ENCODE measurements at regions not wholly inside any gene's neighbourhood (a gene's known extent, or its start where the extent isn't known, plus 50 kb on each side); places are given as distances from the start of the nearest gene placed in this dataset.

GRCh38 chr5:118441956-118442355 lies 546.4 kb downstream of the DTWD2 start:
- no peaks in the 10 kb centered on the region for H3K4me1 ChIP-seq (ENCODE audit: control insufficient read depth in 1 of 2, low read depth in 2 of 2)
- H3K36me3 ChIP-seq = no peaks in the 10 kb centered on the region
- H3K27ac ChIP-seq = no peak overlapping the region
- no peak for DNase-seq (ENCODE audit: low spot score)
- no peak for ATAC-seq (ENCODE audit: insufficient number of reproducible peaks, low FRiP score, low read depth)
- no peak overlapping the region for H3K4me3 ChIP-seq
- no peaks in the 10 kb centered on the region for H3K27me3 ChIP-seq (replicated peaks; ENCODE audit: insufficient read depth)
- no peak for TF ChIP-seq CTCF (IDR thresholded peaks at IDR 0.05)
- H3K9me3 ChIP-seq = no peaks in the 10 kb centered on the region

- H3K36me3 ChIP-seq = no peaks in the 10 kb centered on the region
- TF ChIP-seq CTCF (IDR thresholded peaks at IDR 0.05) = no peak
- no peak overlapping the region for H3K27ac ChIP-seq
- H3K27me3 ChIP-seq (replicated peaks; ENCODE audit: insufficient read depth) = no peaks in the 10 kb centered on the region
- no peaks in the 10 kb centered on the region for H3K4me1 ChIP-seq (ENCODE audit: control insufficient read depth in 1 of 2, low read depth in 2 of 2)
- H3K4me3 ChIP-seq = no peak overlapping the region
- no peak for DNase-seq (ENCODE audit: low spot score)
- no peaks in the 10 kb centered on the region for H3K9me3 ChIP-seq
- no peak for ATAC-seq (ENCODE audit: insufficient number of reproducible peaks, low FRiP score, low read depth)
These were observed 547.3 kb downstream of the DTWD2 start for GRCh38 chr5:118441034-118441433.

GRCh38 chr5:118440496-118440895 lies 547.9 kb downstream of the DTWD2 start:
- Histone ChIP-seq H3K4me1 (ENCODE audit: control insufficient read depth in 1 of 2, low read depth in 2 of 2) (no peaks in the 10 kb centered on the region), H3K27ac (no peak overlapping the region), H3K27me3 (replicated peaks; ENCODE audit: insufficient read depth) (no peaks in the 10 kb centered on the region), H3K36me3 (no peaks in the 10 kb centered on the region), H3K9me3 (no peaks in the 10 kb centered on the region), H3K4me3 (no peak overlapping the region)
- no peak for TF ChIP-seq CTCF (IDR thresholded peaks at IDR 0.05)
- ATAC-seq (ENCODE audit: insufficient number of reproducible peaks, low FRiP score, low read depth) = no peak
- no peak for DNase-seq (ENCODE audit: low spot score)

GRCh38 chr5:118439831-118440230 lies 548.5 kb downstream of the DTWD2 start:
- H3K9me3 ChIP-seq = no peaks in the 10 kb centered on the region
- no peak overlapping the region for H3K4me3 ChIP-seq
- no peaks in the 10 kb centered on the region for H3K27me3 ChIP-seq (replicated peaks; ENCODE audit: insufficient read depth)
- no peak for DNase-seq (ENCODE audit: low spot score)
- H3K36me3 ChIP-seq = no peaks in the 10 kb centered on the region
- H3K27ac ChIP-seq = no peak overlapping the region
- ATAC-seq (ENCODE audit: insufficient number of reproducible peaks, low FRiP score, low read depth) = no peak
- H3K4me1 ChIP-seq (ENCODE audit: control insufficient read depth in 1 of 2, low read depth in 2 of 2) = no peaks in the 10 kb centered on the region
- no peak for TF ChIP-seq CTCF (IDR thresholded peaks at IDR 0.05)

- Histone ChIP-seq H3K36me3 (no peaks in the 10 kb centered on the region), H3K9me3 (no peaks in the 10 kb centered on the region), H3K4me1 (ENCODE audit: control insufficient read depth in 1 of 2, low read depth in 2 of 2) (no peaks in the 10 kb centered on the region), H3K27ac (no peak overlapping the region), H3K4me3 (no peak overlapping the region), H3K27me3 (replicated peaks; ENCODE audit: insufficient read depth) (no peaks in the 10 kb centered on the region)
- TF ChIP-seq CTCF (IDR thresholded peaks at IDR 0.05) = no peak
- DNase-seq (ENCODE audit: low spot score) (no peak), ATAC-seq (ENCODE audit: insufficient number of reproducible peaks, low FRiP score, low read depth) (no peak)
These were observed 553.2 kb downstream of the DTWD2 start for GRCh38 chr5:118435131-118435530.

Measured in thoracic aorta (tissue), 2 donors.